SK-N-SH treated with all-trans-retinoic acid at 6 μM for 48 hours (cell line): ENCODE measurements at regions not wholly inside any gene's neighbourhood (a gene's known extent, or its start where the extent isn't known, plus 50 kb on each side); places are given as distances from the start of the nearest gene placed in this dataset.
A peak's percentile ranks its signal among the peaks of the same experiment; 100 is the strongest.

ENCODE experiments used
- ATAC-seq: fragments of 200-7000 bp; cut with Tn5 transposase; 3 replicates; pipeline ENCODE4 v1.9.1; 2020; ENCODE audit warnings: mild to moderate bottlenecking, moderate library complexity
- ARNTL ChIP-seq: fragments of 450-650 bp; formaldehyde crosslinking; IDR thresholded peaks from 2 replicates; pipeline ENCODE4 v1.5.0; 2020; ENCODE audit warnings: low read depth, mild to moderate bottlenecking, moderate library complexity, borderline replicate concordance
- BACH2 ChIP-seq: fragments of 250-450 bp; sonication (Bioruptor Pico); IDR thresholded peaks from 2 replicates; pipeline ENCODE4 v1.9.0; 2021; ENCODE audit warnings: mild to moderate bottlenecking, borderline replicate concordance
- CSDC2 ChIP-seq: fragments of 250-450 bp; sonication (Bioruptor Pico); IDR thresholded peaks from 2 replicates; pipeline ENCODE4 v1.5.0; 2020; ENCODE audit warnings: mild to moderate bottlenecking, moderate library complexity
- CSRNP3 ChIP-seq: fragments of 250-450 bp; sonication (Bioruptor Pico); IDR thresholded peaks from 2 replicates; pipeline ENCODE4 v1.5.1; 2021; ENCODE audit warnings: mild to moderate bottlenecking, moderate library complexity
- ESRRG ChIP-seq: fragments of 250-450 bp; sonication (Bioruptor Pico); IDR thresholded peaks from 2 replicates; pipeline ENCODE4 v1.6.1; 2021; ENCODE audit warnings: mild to moderate bottlenecking
- GLIS3 ChIP-seq: fragments of 250-450 bp; sonication (Bioruptor Pico); IDR thresholded peaks from 2 replicates; pipeline ENCODE4 v1.5.0; 2020; ENCODE audit warnings: mild to moderate bottlenecking, moderate library complexity
- ISL1 ChIP-seq: fragments of 250-450 bp; sonication (Bioruptor Pico); IDR thresholded peaks from 2 replicates; pipeline ENCODE4 v2.1.2; 2022; ENCODE audit warnings: mild to moderate bottlenecking, moderate library complexity
- OSR1 ChIP-seq: fragments of 250-450 bp; sonication (Bioruptor Pico); IDR thresholded peaks from 2 replicates; pipeline ENCODE4 v1.8.0; 2022; ENCODE audit warnings: moderate library complexity, mild to moderate bottlenecking, inconsistent platforms
- PPARA ChIP-seq: fragments of 250-450 bp; sonication (Bioruptor Pico); IDR thresholded peaks from 2 replicates; pipeline ENCODE4 v1.5.0; 2020; ENCODE audit warnings: mild to moderate bottlenecking, borderline replicate concordance
- RARB ChIP-seq: fragments of 250-450 bp; sonication (Bioruptor Pico); IDR thresholded peaks from 2 replicates; pipeline ENCODE4 v1.8.0; 2021; ENCODE audit warnings: mild to moderate bottlenecking, moderate library complexity
- SNAI2 ChIP-seq: fragments of 250-450 bp; sonication (Bioruptor Pico); IDR thresholded peaks from 2 replicates; pipeline ENCODE4 v1.5.0; 2020; ENCODE audit warnings: mild to moderate bottlenecking, moderate library complexity
- TCF4 ChIP-seq: fragments of 250-450 bp; sonication (Bioruptor Pico); IDR thresholded peaks from 2 replicates; pipeline ENCODE4 v1.8.0; 2021; ENCODE audit warnings: mild to moderate bottlenecking, moderate library complexity, borderline replicate concordance
- TOX ChIP-seq: fragments of 250-450 bp; sonication (Bioruptor Pico); IDR thresholded peaks from 2 replicates; pipeline ENCODE4 v1.8.0; 2021; ENCODE audit warnings: mild to moderate bottlenecking, moderate library complexity, borderline replicate concordance
- ZC3H10 ChIP-seq: fragments of 250-450 bp; sonication (Bioruptor Pico); IDR thresholded peaks from 2 replicates; pipeline ENCODE4 v1.5.1; 2021; ENCODE audit warnings: mild to moderate bottlenecking, moderate library complexity
- ZFP3 ChIP-seq: fragments of 250-450 bp; sonication (Bioruptor Pico); IDR thresholded peaks from 2 replicates; pipeline ENCODE4 v1.5.0; 2020; ENCODE audit warnings: mild to moderate bottlenecking, moderate library complexity
- ZFP30 ChIP-seq: fragments of 450-650 bp; formaldehyde crosslinking; IDR thresholded peaks from 2 replicates; pipeline ENCODE4 v1.5.0; 2022; ENCODE audit warnings: mild to moderate bottlenecking, moderate library complexity
- ZNF565 ChIP-seq: fragments of 450-650 bp; formaldehyde crosslinking; conservative IDR thresholded peaks from 2 replicates; pipeline ENCODE4 v1.5.0; 2020; ENCODE audit warnings: low read depth, mild to moderate bottlenecking, moderate library complexity
- ZNF70 ChIP-seq: fragments of 450-650 bp; formaldehyde crosslinking; IDR thresholded peaks from 2 replicates; pipeline ENCODE4 v1.5.0; 2020; ENCODE audit warnings: mild to moderate bottlenecking, moderate library complexity
- ZNF8 ChIP-seq: fragments of 450-650 bp; formaldehyde crosslinking; IDR thresholded peaks from 2 replicates; pipeline ENCODE4 v1.5.0; 2020; ENCODE audit warnings: mild to moderate bottlenecking, moderate library complexity
- TF ChIP-seq, protein P1 (sequence below): fragments of 250-450 bp; sonication (Bioruptor Pico); IDR thresholded peaks from 2 replicates; pipeline ENCODE4 v1.5.1; 2020; ENCODE audit warnings: low read depth, mild to moderate bottlenecking, moderate library complexity
- TF ChIP-seq, protein P2 (sequence below): fragments of 250-450 bp; sonication (Bioruptor Pico); IDR thresholded peaks from 2 replicates; pipeline ENCODE4 v1.5.0; 2020; ENCODE audit warnings: mild to moderate bottlenecking, moderate library complexity
- TF ChIP-seq, protein P3 (sequence below): fragments of 250-450 bp; sonication (Bioruptor Pico); IDR thresholded peaks from 2 replicates; pipeline ENCODE4 v1.8.0; 2021; ENCODE audit warnings: low read depth, mild to moderate bottlenecking, moderate library complexity, borderline replicate concordance

GRCh38 chr15:70351941-70352774 is 254.4 kb upstream of the TLE3 start (continued):
- TF ChIP-seq ZNF8 (no peak), ZC3H10 (no peak), TCF4 (CRISPR knock-in tag) (no peak), RARB (CRISPR knock-in tag) (no peak), OSR1 (CRISPR knock-in tag) (no peak), ISL1 (CRISPR knock-in tag) (no peak), ZFP30 (CRISPR knock-in tag) (no peak), GLIS3 (no peak), TOX (CRISPR knock-in tag) (no peak)
- TF ChIP-seq, protein P1, sequence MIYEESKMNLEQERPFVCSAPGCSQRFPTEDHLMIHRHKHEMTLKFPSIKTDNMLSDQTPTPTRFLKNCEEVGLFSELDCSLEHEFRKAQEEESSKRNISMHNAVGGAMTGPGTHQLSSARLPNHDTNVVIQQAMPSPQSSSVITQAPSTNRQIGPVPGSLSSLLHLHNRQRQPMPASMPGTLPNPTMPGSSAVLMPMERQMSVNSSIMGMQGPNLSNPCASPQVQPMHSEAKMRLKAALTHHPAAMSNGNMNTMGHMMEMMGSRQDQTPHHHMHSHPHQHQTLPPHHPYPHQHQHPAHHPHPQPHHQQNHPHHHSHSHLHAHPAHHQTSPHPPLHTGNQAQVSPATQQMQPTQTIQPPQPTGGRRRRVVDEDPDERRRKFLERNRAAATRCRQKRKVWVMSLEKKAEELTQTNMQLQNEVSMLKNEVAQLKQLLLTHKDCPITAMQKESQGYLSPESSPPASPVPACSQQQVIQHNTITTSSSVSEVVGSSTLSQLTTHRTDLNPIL (CRISPR knock-in tag), result no peak

DNA sequence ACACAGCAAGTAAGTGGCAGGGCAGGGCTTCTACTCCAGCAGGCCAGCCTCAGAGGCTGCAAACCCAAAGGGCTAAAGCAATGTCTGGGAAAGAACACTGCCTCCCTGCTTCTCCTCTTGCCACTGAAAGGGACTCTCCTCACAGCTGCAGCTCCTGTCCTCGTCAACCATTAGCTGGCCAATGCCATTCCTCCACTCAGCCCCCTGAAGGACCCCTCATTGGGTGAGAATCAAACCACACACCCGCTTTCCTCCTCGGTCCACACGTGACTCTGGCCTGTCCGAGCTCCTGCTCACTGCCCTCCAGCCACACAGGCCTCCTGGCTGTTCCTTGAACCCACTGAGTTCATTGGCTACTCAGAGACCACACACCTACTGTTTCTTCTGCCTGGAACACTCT is 253.7 kb upstream of the TLE3 start:
- no peak for TF ChIP-seq ZC3H10
- TF ChIP-seq PPARA (CRISPR knock-in tag), result no peak
- TF ChIP-seq, protein P1 (CRISPR knock-in tag), result no peak
- ATAC-seq, result no peak

DNA sequence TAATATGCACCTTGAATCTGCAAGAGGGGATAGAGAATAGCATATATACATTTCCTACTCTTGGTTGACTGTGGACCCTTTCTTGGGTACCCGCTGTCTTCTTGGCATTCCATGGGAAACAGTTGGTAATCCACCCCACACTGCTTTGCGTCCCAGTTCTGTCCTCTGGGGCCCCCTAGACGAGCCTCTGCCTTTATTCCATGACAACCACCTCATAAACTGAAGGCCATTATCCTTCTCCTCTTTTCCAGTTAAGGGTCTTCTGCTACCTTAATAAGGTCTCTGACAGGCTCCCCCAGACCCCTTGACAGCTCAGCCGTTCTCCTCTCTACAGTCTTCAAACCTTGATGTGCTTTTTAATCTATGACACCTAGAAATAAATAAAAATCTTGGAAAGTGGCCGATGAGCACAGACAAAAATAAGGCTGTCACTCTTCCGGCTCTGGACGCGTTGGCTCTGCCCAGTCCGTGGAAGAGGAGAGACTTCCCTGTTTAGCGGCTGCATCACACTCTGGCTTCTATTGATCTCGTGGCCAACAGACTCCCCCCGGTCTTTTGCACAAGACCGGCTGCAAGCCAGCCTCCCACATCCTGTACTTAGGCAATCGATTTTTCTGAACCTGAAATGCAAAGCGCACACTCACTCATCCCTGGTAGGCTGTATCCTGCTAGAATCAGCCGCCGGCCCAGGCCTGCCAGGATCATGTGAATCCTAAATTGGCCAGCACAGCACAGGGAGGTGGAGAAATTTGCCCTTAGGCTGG is 251.0 kb upstream of the TLE3 start:
- ATAC-seq, result peak; percentile 26; the same call in 2 of the 3 replicates
- TF ChIP-seq BACH2 (CRISPR knock-in tag) (no peak), CSDC2 (no peak), ZFP30 (CRISPR knock-in tag) (no peak), ZNF8 (no peak), ZNF70 (no peak)

DNA sequence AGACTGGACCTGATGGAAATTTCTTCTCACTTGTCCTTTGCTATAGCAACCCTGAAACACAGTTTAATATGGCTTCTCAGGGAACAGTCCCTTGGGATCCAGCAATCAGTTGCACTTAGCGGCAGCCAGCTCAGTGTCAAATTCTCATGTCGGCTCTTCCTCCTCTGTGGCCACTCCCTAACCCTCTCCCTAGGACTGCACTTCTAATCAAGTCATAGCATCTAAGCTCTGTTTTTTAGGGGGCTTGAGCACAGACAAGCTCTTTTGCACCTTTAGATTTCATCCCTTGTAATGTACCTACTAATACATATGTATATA is 250.5 kb upstream of the TLE3 start:
- no peak for TF ChIP-seq GLIS3
- TF ChIP-seq SNAI2 (CRISPR knock-in tag), result no peak
- no peak for TF ChIP-seq ESRRG (CRISPR knock-in tag)
- no peak for TF ChIP-seq ZC3H10
- TF ChIP-seq ZFP3 (CRISPR knock-in tag), result no peak
- TF ChIP-seq, protein P2, sequence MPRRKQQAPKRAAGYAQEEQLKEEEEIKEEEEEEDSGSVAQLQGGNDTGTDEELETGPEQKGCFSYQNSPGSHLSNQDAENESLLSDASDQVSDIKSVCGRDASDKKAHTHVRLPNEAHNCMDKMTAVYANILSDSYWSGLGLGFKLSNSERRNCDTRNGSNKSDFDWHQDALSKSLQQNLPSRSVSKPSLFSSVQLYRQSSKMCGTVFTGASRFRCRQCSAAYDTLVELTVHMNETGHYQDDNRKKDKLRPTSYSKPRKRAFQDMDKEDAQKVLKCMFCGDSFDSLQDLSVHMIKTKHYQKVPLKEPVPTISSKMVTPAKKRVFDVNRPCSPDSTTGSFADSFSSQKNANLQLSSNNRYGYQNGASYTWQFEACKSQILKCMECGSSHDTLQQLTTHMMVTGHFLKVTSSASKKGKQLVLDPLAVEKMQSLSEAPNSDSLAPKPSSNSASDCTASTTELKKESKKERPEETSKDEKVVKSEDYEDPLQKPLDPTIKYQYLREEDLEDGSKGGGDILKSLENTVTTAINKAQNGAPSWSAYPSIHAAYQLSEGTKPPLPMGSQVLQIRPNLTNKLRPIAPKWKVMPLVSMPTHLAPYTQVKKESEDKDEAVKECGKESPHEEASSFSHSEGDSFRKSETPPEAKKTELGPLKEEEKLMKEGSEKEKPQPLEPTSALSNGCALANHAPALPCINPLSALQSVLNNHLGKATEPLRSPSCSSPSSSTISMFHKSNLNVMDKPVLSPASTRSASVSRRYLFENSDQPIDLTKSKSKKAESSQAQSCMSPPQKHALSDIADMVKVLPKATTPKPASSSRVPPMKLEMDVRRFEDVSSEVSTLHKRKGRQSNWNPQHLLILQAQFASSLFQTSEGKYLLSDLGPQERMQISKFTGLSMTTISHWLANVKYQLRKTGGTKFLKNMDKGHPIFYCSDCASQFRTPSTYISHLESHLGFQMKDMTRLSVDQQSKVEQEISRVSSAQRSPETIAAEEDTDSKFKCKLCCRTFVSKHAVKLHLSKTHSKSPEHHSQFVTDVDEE (CRISPR knock-in tag), result no peak
- no peak for TF ChIP-seq PPARA (CRISPR knock-in tag)
- TF ChIP-seq, protein P1 (CRISPR knock-in tag), result no peak
- no peak for TF ChIP-seq ZNF8
- TF ChIP-seq RARB (CRISPR knock-in tag), result no peak
- TF ChIP-seq OSR1 (CRISPR knock-in tag), result no peak
- TF ChIP-seq ZNF565 (CRISPR knock-in tag), result no peak
- no peak for TF ChIP-seq CSRNP3 (CRISPR knock-in tag)
- TF ChIP-seq, protein P3, sequence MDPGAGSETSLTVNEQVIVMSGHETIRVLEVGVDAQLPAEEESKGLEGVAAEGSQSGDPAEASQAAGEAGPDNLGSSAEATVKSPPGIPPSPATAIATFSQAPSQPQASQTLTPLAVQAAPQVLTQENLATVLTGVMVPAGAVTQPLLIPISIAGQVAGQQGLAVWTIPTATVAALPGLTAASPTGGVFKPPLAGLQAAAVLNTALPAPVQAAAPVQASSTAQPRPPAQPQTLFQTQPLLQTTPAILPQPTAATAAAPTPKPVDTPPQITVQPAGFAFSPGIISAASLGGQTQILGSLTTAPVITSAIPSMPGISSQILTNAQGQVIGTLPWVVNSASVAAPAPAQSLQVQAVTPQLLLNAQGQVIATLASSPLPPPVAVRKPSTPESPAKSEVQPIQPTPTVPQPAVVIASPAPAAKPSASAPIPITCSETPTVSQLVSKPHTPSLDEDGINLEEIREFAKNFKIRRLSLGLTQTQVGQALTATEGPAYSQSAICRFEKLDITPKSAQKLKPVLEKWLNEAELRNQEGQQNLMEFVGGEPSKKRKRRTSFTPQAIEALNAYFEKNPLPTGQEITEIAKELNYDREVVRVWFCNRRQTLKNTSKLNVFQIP, result no peak
- TF ChIP-seq TCF4 (CRISPR knock-in tag), result no peak
- TF ChIP-seq ZFP30 (CRISPR knock-in tag), result no peak
- TF ChIP-seq CSDC2, result no peak
- TF ChIP-seq ARNTL (CRISPR knock-in tag), result no peak
- TF ChIP-seq ISL1 (CRISPR knock-in tag), result no peak
- ATAC-seq, result no peak
